ENCODE measurements at regions not wholly inside any gene's neighbourhood (a gene's known extent, or its start where the extent isn't known, plus 50 kb on each side); places are given as distances from the start of the nearest gene placed in this dataset.

DNA sequence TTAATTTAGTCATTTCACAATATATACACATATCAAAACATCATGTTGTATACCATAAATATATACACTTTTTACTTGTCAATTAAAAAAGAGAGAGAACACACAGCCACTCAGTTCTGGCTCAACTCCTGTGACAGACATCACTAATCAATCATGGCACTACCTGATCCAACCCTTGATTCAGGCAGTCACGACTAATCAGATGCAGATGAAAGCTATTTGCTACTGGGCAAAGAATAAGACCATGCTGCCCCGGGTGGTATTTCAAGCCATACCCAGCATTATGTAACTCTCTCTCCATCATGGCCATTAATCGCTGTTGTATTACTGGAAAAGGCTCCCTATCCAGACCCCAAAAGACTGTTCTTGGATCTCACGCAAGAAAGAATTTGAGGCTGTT is 345.7 kb downstream of the HAPSTR1 start:
- TF ChIP-seq POLR2A (IDR thresholded peaks at IDR 0.05; ENCODE audit: low read depth, low read length): no peak
- TF ChIP-seq TAF1 (IDR thresholded peaks at IDR 0.05; ENCODE audit: low read depth, low read length): no peak
- no peak for TF ChIP-seq POLR2AphosphoS5 (IDR thresholded peaks at IDR 0.05; ENCODE audit: low read depth, low read length)
- no peak for TF ChIP-seq SPI1 (IDR thresholded peaks at IDR 0.05; ENCODE audit: low read depth, low read length)
- TF ChIP-seq PAX5 (IDR thresholded peaks at IDR 0.05; ENCODE audit: insufficient read depth, low read length, severe bottlenecking): no peak
- TF ChIP-seq POU2F2 (IDR thresholded peaks at IDR 0.05; ENCODE audit: low read depth, low read length): no peak

Data from GM12891 (cell line).